ENCODE measurements at regions not wholly inside any gene's neighbourhood (a gene's known extent, or its start where the extent isn't known, plus 50 kb on each side); places are given as distances from the start of the nearest gene placed in this dataset.

GRCh38 chr9:7363777-7364477 lies 435.7 kb downstream of the DMAC1 start:
- TF ChIP-seq CTCF (IDR thresholded peaks at IDR 0.05) (no peak), POLR2AphosphoS5 (IDR thresholded peaks at IDR 0.05) (no peak), EP300 (IDR thresholded peaks at IDR 0.05) (no peak), POLR2A (IDR thresholded peaks at IDR 0.05) (no peak)
